Astrocyte of the cerebellum (primary cell): ENCODE measurements at regions not wholly inside any gene's neighbourhood (a gene's known extent, or its start where the extent isn't known, plus 50 kb on each side); places are given as distances from the start of the nearest gene placed in this dataset.

Source experiments
- DNase-seq: peaks from one replicate; pipeline ENCODE4 v3.0.0-alpha.2; 2011; ENCODE audit warnings: low read depth
- H3K4me3 ChIP-seq: 2 replicates; pipeline ENCODE4 v1.5.1; 2011; ENCODE audit warnings: mild to moderate bottlenecking, low read depth, low read length, moderate library complexity
- CTCF ChIP-seq: IDR thresholded peaks from 2 replicates; pipeline ENCODE4 v1.5.1; 2012; ENCODE audit warnings: low read length, low read depth, moderate library complexity, mild to moderate bottlenecking; ENCODE audit errors: missing control alignments
- in situ Hi-C: cut with HindIII; loops from 2 replicates; pipeline ENCODE4 v1.10.0; 2017; ENCODE audit warnings: low sequenced_read_pairs

GRCh38 chr3:80063535-80063934, 295.7 kb upstream of the ROBO1 start:
- no peak overlapping the region for H3K4me3 ChIP-seq
- in situ Hi-C loops = no loop called here
- no peak for DNase-seq
- no peak for TF ChIP-seq CTCF

- DNase-seq = peak; percentile 6
- no peak overlapping the region for H3K4me3 ChIP-seq
- in situ Hi-C loops = no loop called here
- no peak for TF ChIP-seq CTCF
These were observed 292.9 kb upstream of the ROBO1 start for GRCh38 chr3:80060664-80061063.

GRCh38 chr3:80055306-80055705, 287.5 kb upstream of the ROBO1 start:
- DNase-seq = no peak
- TF ChIP-seq CTCF = no peak
- in situ Hi-C loops = no loop called here
- H3K4me3 ChIP-seq = no peak overlapping the region

- no peak for TF ChIP-seq CTCF
- no peak overlapping the region for H3K4me3 ChIP-seq
- in situ Hi-C loops = no loop called here
- no peak for DNase-seq
These were observed 284.5 kb upstream of the ROBO1 start for GRCh38 chr3:80052271-80052670.

- no peak overlapping the region for H3K4me3 ChIP-seq
- in situ Hi-C loops = no loop called here
- TF ChIP-seq CTCF = no peak
- DNase-seq = no peak
These were observed 283.8 kb upstream of the ROBO1 start for GRCh38 chr3:80051602-80051962.

GRCh38 chr3:80050826-80051601, 283.2 kb upstream of the ROBO1 start:
- DNase-seq = no peak
- no peak for TF ChIP-seq CTCF
- in situ Hi-C loops = no loop called here
- no peak overlapping the region for H3K4me3 ChIP-seq

- DNase-seq = no peak
- no peak for TF ChIP-seq CTCF
- H3K4me3 ChIP-seq = no peak overlapping the region
- in situ Hi-C loops = no loop called here
These were observed 275.4 kb upstream of the ROBO1 start for GRCh38 chr3:80043226-80043625.
